ENCODE measurements at regions not wholly inside any gene's neighbourhood (a gene's known extent, or its start where the extent isn't known, plus 50 kb on each side); places are given as distances from the start of the nearest gene placed in this dataset.

- TF ChIP-seq GATA2 (IDR thresholded peaks at IDR 0.05; ENCODE audit: low read depth, low read length) (no peak), GATA3 (IDR thresholded peaks at IDR 0.05; ENCODE audit: low read depth, low read length) (no peak)
Observed at GRCh38 chr6:169899481-169900145, 148.2 kb downstream of the ERMARD start.

- TF ChIP-seq GATA2 (IDR thresholded peaks at IDR 0.05; ENCODE audit: low read depth, low read length) (no peak), GATA3 (IDR thresholded peaks at IDR 0.05; ENCODE audit: low read depth, low read length) (no peak)
Observed at GRCh38 chr6:169898788-169899480, 147.5 kb downstream of the ERMARD start.

GRCh38 chr6:169897601-169898358, 146.4 kb downstream of the ERMARD start:
- TF ChIP-seq GATA2 (IDR thresholded peaks at IDR 0.05; ENCODE audit: low read depth, low read length) (no peak), GATA3 (IDR thresholded peaks at IDR 0.05; ENCODE audit: low read depth, low read length) (no peak)

GRCh38 chr6:169896826-169897456, 145.5 kb downstream of the ERMARD start:
- TF ChIP-seq GATA2 (IDR thresholded peaks at IDR 0.05; ENCODE audit: low read depth, low read length): no peak
- TF ChIP-seq GATA3 (IDR thresholded peaks at IDR 0.05; ENCODE audit: low read depth, low read length): no peak

- TF ChIP-seq GATA2 (IDR thresholded peaks at IDR 0.05; ENCODE audit: low read depth, low read length): no peak
- no peak for TF ChIP-seq GATA3 (IDR thresholded peaks at IDR 0.05; ENCODE audit: low read depth, low read length)
Observed at GRCh38 chr6:169895926-169896761, 144.7 kb downstream of the ERMARD start.

- TF ChIP-seq GATA2 (IDR thresholded peaks at IDR 0.05; ENCODE audit: low read depth, low read length) (no peak), GATA3 (IDR thresholded peaks at IDR 0.05; ENCODE audit: low read depth, low read length) (no peak)
Observed at GRCh38 chr6:169895000-169895759, 143.8 kb downstream of the ERMARD start.

GRCh38 chr6:169894377-169894960, 143.0 kb downstream of the ERMARD start:
- TF ChIP-seq GATA3 (IDR thresholded peaks at IDR 0.05; ENCODE audit: low read depth, low read length) (no peak), GATA2 (IDR thresholded peaks at IDR 0.05; ENCODE audit: low read depth, low read length) (no peak)

GRCh38 chr6:169893624-169894023, 142.2 kb downstream of the ERMARD start:
- no peak for TF ChIP-seq GATA3 (IDR thresholded peaks at IDR 0.05; ENCODE audit: low read depth, low read length)
- TF ChIP-seq GATA2 (IDR thresholded peaks at IDR 0.05; ENCODE audit: low read depth, low read length): no peak

GRCh38 chr6:169891846-169892245, 140.4 kb downstream of the ERMARD start:
- TF ChIP-seq GATA3 (IDR thresholded peaks at IDR 0.05; ENCODE audit: low read depth, low read length): no peak
- no peak for TF ChIP-seq GATA2 (IDR thresholded peaks at IDR 0.05; ENCODE audit: low read depth, low read length)

GRCh38 chr6:169891421-169891820, 140.0 kb downstream of the ERMARD start:
- TF ChIP-seq GATA3 (IDR thresholded peaks at IDR 0.05; ENCODE audit: low read depth, low read length) (no peak), GATA2 (IDR thresholded peaks at IDR 0.05; ENCODE audit: low read depth, low read length) (no peak)

GRCh38 chr6:169890901-169891300, 139.5 kb downstream of the ERMARD start:
- no peak for TF ChIP-seq GATA3 (IDR thresholded peaks at IDR 0.05; ENCODE audit: low read depth, low read length)
- TF ChIP-seq GATA2 (IDR thresholded peaks at IDR 0.05; ENCODE audit: low read depth, low read length): no peak

GRCh38 chr6:169890049-169890448, 138.6 kb downstream of the ERMARD start:
- TF ChIP-seq GATA2 (IDR thresholded peaks at IDR 0.05; ENCODE audit: low read depth, low read length) (no peak), GATA3 (IDR thresholded peaks at IDR 0.05; ENCODE audit: low read depth, low read length) (no peak)
